Lower leg skin (tissue), 3 donors: ENCODE measurements at regions not wholly inside any gene's neighbourhood (a gene's known extent, or its start where the extent isn't known, plus 50 kb on each side); places are given as distances from the start of the nearest gene placed in this dataset.

Experiments
- POLR2A ChIP-seq, 2 donors: fragments of 450-650 bp; IDR thresholded peaks; one replicate each; pipeline ENCODE4 v1.6.1; 2016 to 2017; ENCODE audit warnings: antibody characterized with exemption in 2 of 2, mild to moderate bottlenecking in 1 of 2, moderate library complexity in 1 of 2
- TF ChIP-seq, protein P1 (sequence below), 3 donors: fragments of 450-650 bp; IDR thresholded peaks; one replicate each; pipeline ENCODE4 v1.5.1; 2016; ENCODE audit warnings: antibody characterized with exemption in 3 of 3, mild to moderate bottlenecking in 3 of 3, moderate library complexity in 2 of 3

DNA sequence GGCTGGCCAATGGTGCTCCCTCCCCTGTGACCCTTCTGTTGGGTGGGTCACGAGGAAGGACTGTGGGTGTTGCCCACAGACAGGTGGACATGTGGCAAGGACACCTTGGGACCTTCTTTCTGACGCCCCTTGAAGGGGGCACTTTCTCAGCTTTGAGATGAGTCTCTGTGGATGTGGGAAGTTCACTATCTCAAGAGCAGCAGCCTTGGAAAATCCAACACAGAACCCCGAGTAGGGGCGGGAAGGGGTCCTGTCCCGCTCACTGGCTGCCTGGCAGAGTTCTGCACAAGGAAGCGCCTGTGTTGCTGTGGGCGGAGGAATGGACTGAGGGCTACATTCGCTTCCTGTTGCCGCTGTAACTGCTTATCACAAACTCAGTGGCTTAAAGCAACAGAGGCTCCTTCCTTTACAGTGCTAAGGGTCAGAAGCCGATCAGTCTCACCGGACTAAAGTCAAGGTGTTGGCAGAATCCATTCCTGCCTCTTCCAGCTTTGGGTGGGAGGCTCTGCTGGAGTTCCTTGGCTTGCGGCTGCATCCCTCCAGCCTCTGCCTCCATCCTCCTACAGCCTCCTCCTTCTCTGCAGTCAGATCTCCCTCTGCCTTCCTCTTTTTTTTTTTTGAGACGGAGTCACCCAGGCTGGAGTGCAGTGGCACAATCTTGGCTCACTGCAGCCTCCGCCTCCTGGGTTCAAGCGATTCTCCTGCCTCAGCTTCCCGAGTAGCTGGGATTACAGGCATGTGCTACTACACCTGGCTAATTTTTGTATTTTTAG, 305.2 kb downstream of the SEC14L1 start:
- no peak for TF ChIP-seq POLR2A (IDR thresholded peaks at IDR 0.05)
- TF ChIP-seq, protein P1, sequence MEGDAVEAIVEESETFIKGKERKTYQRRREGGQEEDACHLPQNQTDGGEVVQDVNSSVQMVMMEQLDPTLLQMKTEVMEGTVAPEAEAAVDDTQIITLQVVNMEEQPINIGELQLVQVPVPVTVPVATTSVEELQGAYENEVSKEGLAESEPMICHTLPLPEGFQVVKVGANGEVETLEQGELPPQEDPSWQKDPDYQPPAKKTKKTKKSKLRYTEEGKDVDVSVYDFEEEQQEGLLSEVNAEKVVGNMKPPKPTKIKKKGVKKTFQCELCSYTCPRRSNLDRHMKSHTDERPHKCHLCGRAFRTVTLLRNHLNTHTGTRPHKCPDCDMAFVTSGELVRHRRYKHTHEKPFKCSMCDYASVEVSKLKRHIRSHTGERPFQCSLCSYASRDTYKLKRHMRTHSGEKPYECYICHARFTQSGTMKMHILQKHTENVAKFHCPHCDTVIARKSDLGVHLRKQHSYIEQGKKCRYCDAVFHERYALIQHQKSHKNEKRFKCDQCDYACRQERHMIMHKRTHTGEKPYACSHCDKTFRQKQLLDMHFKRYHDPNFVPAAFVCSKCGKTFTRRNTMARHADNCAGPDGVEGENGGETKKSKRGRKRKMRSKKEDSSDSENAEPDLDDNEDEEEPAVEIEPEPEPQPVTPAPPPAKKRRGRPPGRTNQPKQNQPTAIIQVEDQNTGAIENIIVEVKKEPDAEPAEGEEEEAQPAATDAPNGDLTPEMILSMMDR (IDR thresholded peaks at IDR 0.05), result no peak
